ENCODE measurements at regions not wholly inside any gene's neighbourhood (a gene's known extent, or its start where the extent isn't known, plus 50 kb on each side); places are given as distances from the start of the nearest gene placed in this dataset.

DNA sequence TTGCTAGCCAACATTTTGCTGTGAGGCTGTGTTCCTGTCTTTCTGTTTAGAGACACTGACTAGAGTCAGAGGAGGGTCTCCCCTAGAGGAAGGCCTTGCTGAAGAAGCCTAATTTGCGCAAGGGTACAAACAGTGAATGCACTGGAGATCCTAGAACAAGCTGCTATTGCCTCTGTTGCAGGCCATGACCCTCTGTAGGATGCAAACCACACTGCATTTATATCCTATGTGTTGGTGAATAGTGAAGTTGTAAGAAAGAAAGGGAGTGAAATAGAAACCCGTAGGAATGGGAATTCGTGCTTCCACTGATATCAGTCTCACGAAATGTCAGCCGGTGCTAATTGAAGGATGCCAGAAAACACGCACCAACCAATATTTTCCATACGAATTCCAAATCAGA lies 88.2 kb downstream of the GJA1 start:
- TF ChIP-seq, protein P1, sequence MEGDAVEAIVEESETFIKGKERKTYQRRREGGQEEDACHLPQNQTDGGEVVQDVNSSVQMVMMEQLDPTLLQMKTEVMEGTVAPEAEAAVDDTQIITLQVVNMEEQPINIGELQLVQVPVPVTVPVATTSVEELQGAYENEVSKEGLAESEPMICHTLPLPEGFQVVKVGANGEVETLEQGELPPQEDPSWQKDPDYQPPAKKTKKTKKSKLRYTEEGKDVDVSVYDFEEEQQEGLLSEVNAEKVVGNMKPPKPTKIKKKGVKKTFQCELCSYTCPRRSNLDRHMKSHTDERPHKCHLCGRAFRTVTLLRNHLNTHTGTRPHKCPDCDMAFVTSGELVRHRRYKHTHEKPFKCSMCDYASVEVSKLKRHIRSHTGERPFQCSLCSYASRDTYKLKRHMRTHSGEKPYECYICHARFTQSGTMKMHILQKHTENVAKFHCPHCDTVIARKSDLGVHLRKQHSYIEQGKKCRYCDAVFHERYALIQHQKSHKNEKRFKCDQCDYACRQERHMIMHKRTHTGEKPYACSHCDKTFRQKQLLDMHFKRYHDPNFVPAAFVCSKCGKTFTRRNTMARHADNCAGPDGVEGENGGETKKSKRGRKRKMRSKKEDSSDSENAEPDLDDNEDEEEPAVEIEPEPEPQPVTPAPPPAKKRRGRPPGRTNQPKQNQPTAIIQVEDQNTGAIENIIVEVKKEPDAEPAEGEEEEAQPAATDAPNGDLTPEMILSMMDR (IDR thresholded peaks at IDR 0.05) = no peak
- no peak for TF ChIP-seq ZFX (IDR thresholded peaks at IDR 0.05; ENCODE audit: borderline replicate concordance)
